Right atrium auricular region (tissue), 2 donors: ENCODE measurements at regions not wholly inside any gene's neighbourhood (a gene's known extent, or its start where the extent isn't known, plus 50 kb on each side); places are given as distances from the start of the nearest gene placed in this dataset.

ENCODE experiments used
- DNase-seq: peaks from one replicate; pipeline ENCODE4 v3.0.0-alpha.2; 2019; ENCODE audit warnings: low spot score
- H3K27ac ChIP-seq, 2 donors: fragments of 200-600 bp; sonication (generic); 1 replicate in 1 of 2; 2 replicates in 1 of 2; pipeline ENCODE4 v1.5.1; 2016 to 2019
- H3K27me3 ChIP-seq, 2 donors: fragments of 200-600 bp; sonication (generic); one replicate each; pipeline versions ENCODE4 v1.5.1 to v1.6.0; 2017 to 2019
- H3K36me3 ChIP-seq: fragments of 200-600 bp; sonication (generic); one replicate; pipeline ENCODE4 v1.5.1; 2016
- H3K4me1 ChIP-seq, 2 donors: fragments of 200-600 bp; sonication (generic); one replicate each; pipeline versions ENCODE4 v1.5.1 to v1.6.0; 2017 to 2019
- H3K4me3 ChIP-seq, 2 donors: fragments of 200-600 bp; sonication (generic); 1 replicate in 1 of 2; 2 replicates in 1 of 2; pipeline ENCODE4 v1.5.1; 2017 to 2019; ENCODE audit warnings: mild to moderate bottlenecking in 1 of 2, moderate library complexity in 1 of 2
- H3K9me3 ChIP-seq, 2 donors: fragments of 200-600 bp; sonication (generic); one replicate each; pipeline ENCODE4 v1.5.1; 2019
- TF ChIP-seq, protein P1 (sequence below), 2 donors: fragments of 200-600 bp; sonication (generic); IDR thresholded peaks; one replicate each; pipeline ENCODE4 v1.5.1; 2019; ENCODE audit warnings: antibody characterized with exemption in 2 of 2

DNA sequence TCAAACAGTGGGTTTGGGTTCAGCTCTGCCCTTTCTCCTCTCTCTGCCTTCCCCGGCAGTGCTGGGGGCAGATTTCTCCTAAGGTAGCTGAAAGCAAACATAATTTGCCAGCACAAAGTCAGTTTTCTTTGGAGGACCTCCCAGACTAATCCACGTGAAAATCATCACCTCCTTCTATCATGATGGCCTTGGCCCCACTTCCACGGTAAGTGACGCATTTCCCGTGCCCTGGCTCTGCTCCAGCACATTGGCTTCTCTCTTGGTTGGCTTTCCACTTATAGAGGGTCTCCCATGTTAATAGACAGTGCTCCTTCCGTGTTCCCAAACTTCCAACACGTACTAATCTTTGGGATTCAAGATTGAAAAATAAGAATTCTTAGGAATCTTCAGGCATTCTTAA is 74.1 kb upstream of the TRIO start:
- no peak for DNase-seq
- H3K4me1 ChIP-seq, result no peaks in the 10 kb centered on the region

DNA sequence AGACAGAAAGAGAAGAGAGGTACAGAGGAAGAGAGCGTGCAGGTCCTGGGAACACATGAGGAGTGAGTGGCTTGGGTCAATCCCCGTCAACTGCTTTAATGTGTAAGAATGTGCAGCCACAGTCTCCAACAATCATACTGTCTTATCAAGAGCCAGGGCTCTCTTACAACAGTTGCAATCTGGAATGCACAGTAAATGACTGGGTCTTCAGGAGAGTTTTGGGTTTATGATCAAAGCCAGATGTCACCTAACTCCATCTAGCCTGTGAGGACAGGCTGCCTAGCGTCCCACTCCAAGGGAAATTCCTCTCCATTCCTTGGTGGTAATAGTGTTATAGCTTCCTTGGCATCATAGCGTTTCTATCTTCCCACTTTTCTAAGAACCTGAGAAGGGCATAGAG is 75.0 kb upstream of the TRIO start:
- Histone ChIP-seq H3K4me3 (no peak overlapping the region), H3K36me3 (no peaks in the 10 kb centered on the region), H3K4me1 (no peaks in the 10 kb centered on the region), H3K9me3 (no peaks in the 10 kb centered on the region), H3K27me3 (no peaks in the 10 kb centered on the region), H3K27ac (no peak overlapping the region)
- TF ChIP-seq, protein P1, sequence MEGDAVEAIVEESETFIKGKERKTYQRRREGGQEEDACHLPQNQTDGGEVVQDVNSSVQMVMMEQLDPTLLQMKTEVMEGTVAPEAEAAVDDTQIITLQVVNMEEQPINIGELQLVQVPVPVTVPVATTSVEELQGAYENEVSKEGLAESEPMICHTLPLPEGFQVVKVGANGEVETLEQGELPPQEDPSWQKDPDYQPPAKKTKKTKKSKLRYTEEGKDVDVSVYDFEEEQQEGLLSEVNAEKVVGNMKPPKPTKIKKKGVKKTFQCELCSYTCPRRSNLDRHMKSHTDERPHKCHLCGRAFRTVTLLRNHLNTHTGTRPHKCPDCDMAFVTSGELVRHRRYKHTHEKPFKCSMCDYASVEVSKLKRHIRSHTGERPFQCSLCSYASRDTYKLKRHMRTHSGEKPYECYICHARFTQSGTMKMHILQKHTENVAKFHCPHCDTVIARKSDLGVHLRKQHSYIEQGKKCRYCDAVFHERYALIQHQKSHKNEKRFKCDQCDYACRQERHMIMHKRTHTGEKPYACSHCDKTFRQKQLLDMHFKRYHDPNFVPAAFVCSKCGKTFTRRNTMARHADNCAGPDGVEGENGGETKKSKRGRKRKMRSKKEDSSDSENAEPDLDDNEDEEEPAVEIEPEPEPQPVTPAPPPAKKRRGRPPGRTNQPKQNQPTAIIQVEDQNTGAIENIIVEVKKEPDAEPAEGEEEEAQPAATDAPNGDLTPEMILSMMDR (IDR thresholded peaks at IDR 0.05), result no peak
- DNase-seq, result no peak

More for the DNA sequence above, 74.1 kb upstream of the TRIO start:
- TF ChIP-seq, protein P1 (IDR thresholded peaks at IDR 0.05), result no peak
- Histone ChIP-seq H3K27ac (no peak overlapping the region), H3K4me3 (no peak overlapping the region), H3K9me3 (no peaks in the 10 kb centered on the region), H3K36me3 (no peaks in the 10 kb centered on the region), H3K27me3 (no peaks in the 10 kb centered on the region)

DNA sequence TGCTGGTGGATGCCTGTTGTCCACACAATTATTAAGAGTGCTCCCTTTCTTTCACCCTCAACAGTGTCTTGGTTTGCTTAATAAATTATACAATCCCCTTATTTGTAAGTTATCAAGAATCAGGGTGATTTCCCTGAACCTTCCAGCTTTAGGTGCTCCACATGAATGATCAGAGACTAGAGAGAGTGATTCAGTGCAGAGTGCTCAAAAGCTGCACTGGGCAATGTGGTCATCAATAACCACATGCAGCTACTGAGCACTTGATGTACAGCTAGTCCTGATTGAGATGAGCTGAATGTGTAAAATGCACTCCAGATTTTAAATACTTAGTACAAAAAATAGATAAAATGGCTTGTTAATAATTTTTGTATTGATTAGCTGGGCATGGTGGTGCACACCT is 76.8 kb upstream of the TRIO start:
- no peak for DNase-seq
- TF ChIP-seq, protein P1 (IDR thresholded peaks at IDR 0.05), result no peak
- H3K4me1 ChIP-seq, result no peaks in the 10 kb centered on the region
- no peak overlapping the region for H3K4me3 ChIP-seq
- no peaks in the 10 kb centered on the region for H3K27me3 ChIP-seq
- no peak overlapping the region for H3K27ac ChIP-seq
- H3K36me3 ChIP-seq, result no peaks in the 10 kb centered on the region
- H3K9me3 ChIP-seq, result no peaks in the 10 kb centered on the region

DNA sequence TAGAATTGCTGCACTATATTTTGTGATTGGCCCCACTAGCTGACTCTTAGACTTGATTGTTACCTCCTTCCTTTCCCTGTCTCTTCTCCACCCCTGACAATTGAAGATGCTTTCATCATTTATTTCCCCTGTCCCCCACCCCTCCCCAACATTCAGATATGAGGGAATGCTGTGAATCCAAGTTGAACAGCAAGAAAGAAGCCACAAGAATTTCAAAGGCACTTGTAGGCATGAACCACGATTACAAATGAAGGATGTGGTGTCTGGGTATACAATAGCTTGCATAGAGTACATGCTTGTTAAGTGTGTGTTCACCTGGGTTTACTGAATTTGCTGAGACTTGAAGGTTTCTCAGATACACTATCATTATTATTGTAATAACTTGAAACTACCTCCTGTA is 78.3 kb upstream of the TRIO start:
- H3K36me3 ChIP-seq, result no peaks in the 10 kb centered on the region
- H3K9me3 ChIP-seq, result no peaks in the 10 kb centered on the region
- no peak overlapping the region for H3K4me3 ChIP-seq
- H3K4me1 ChIP-seq, result no peaks in the 10 kb centered on the region
- TF ChIP-seq, protein P1 (IDR thresholded peaks at IDR 0.05), result no peak
- DNase-seq, result no peak
- H3K27ac ChIP-seq, result no peak overlapping the region
- no peaks in the 10 kb centered on the region for H3K27me3 ChIP-seq

DNA sequence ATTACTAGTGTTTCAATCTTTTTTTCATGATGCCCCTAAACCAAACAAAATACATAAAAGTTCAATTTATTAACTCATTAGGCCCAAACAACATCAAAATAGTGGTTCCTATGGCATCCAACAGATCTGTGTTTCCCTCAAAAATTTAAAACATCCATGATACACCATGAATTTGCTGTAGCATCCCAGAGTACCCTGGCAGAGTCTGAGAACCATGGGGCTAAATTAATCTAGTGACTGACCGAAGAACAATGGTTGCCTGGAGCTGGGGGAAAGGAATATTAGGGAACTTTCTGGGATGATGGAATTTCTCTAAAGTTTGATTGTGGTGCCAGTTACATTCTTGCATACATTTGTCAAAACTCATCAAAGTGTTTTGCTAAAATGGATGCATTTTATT is 79.5 kb upstream of the TRIO start:
- Histone ChIP-seq H3K4me3 (no peak overlapping the region), H3K4me1 (no peaks in the 10 kb centered on the region), H3K36me3 (no peaks in the 10 kb centered on the region), H3K9me3 (no peaks in the 10 kb centered on the region), H3K27ac (no peak overlapping the region), H3K27me3 (no peaks in the 10 kb centered on the region)
- DNase-seq, result no peak
- TF ChIP-seq, protein P1 (IDR thresholded peaks at IDR 0.05), result no peak

DNA sequence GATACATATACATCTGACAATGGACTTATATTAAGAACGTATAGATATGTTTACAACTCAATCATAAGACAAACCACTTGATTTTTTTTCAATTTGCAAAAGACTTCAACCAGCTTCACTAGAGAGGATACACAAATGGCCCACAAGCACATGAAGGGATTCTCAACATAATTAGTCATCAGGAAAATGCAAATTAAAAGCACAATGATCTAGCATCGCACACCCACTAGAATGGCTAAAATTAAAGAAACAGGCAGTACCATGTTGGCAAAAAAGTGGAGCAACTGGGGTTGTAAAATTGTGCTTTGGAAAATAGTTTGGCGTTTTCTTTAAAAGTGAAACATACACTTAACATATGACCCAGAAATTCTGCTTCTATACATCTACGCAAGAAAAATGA is 80.0 kb upstream of the TRIO start:
- Histone ChIP-seq H3K4me3 (no peak overlapping the region), H3K36me3 (no peaks in the 10 kb centered on the region), H3K27ac (no peak overlapping the region), H3K9me3 (no peaks in the 10 kb centered on the region), H3K27me3 (no peaks in the 10 kb centered on the region), H3K4me1 (no peaks in the 10 kb centered on the region)
- no peak for DNase-seq
- TF ChIP-seq, protein P1 (IDR thresholded peaks at IDR 0.05), result no peak
